Upper lobe of right lung (tissue), 1 donor: ENCODE measurements at regions not wholly inside any gene's neighbourhood (a gene's known extent, or its start where the extent isn't known, plus 50 kb on each side); places are given as distances from the start of the nearest gene placed in this dataset.

Experiments used
- ATAC-seq: fragments of 200-7000 bp; cut with Tn5 transposase; one replicate; pipeline ENCODE4 v1.9.1; 2020; ENCODE audit warnings: mild to moderate bottlenecking, moderate library complexity
- DNase-seq: peaks from one replicate; pipeline ENCODE4 v3.0.0-alpha.2; 2020
- H3K27ac ChIP-seq: fragments of 200-600 bp; one replicate; pipeline ENCODE4 v1.8.0; 2022
- H3K27me3 ChIP-seq: fragments of 200-600 bp; one replicate; pipeline ENCODE4 v1.8.0; 2022; ENCODE audit warnings: mild to moderate bottlenecking
- H3K36me3 ChIP-seq: fragments of 200-600 bp; one replicate; pipeline ENCODE4 v1.8.0; 2022
- H3K4me1 ChIP-seq: fragments of 200-600 bp; one replicate; pipeline ENCODE4 v1.8.0; 2022
- H3K4me3 ChIP-seq: fragments of 200-600 bp; one replicate; pipeline ENCODE4 v1.8.0; 2022; ENCODE audit warnings: mild to moderate bottlenecking
- H3K9me3 ChIP-seq: fragments of 200-600 bp; one replicate; pipeline ENCODE4 v1.8.0; 2022
- CTCF ChIP-seq: fragments of 200-600 bp; IDR thresholded peaks from one replicate; pipeline ENCODE4 v1.8.0; 2022; ENCODE audit warnings: antibody characterized with exemption
- intact Hi-C: fragments of 100-400 bp; cut with DNase I; formaldehyde crosslinking; loops from one replicate; pipeline ENCODE4 v1.11.0; 2022
- donor health status: DM: no; HTN: yes; CAD: no; lungs with severe emphysema.

GRCh38 chr12:85683051-85683450 lies 153.2 kb downstream of the RASSF9 start:
- DNase-seq, result no peak
- TF ChIP-seq CTCF, result no peak
- Histone ChIP-seq H3K36me3 (no peaks in the 10 kb centered on the region), H3K4me1 (no peaks in the 10 kb centered on the region), H3K9me3 (no peaks in the 10 kb centered on the region), H3K27me3 (no peaks in the 10 kb centered on the region), H3K4me3 (no peak overlapping the region), H3K27ac (no peak overlapping the region)
- intact Hi-C loops, result no loop called here
- no peak for ATAC-seq

GRCh38 chr12:85688837-85689236 lies 147.4 kb downstream of the RASSF9 start:
- no peak for TF ChIP-seq CTCF
- Histone ChIP-seq H3K4me3 (no peak overlapping the region), H3K27me3 (no peaks in the 10 kb centered on the region), H3K36me3 (no peaks in the 10 kb centered on the region), H3K27ac (no peak overlapping the region), H3K9me3 (no peaks in the 10 kb centered on the region), H3K4me1 (no peaks in the 10 kb centered on the region)
- intact Hi-C loops, result no loop called here
- DNase-seq (no peak), ATAC-seq (peak; percentile 60)

- no peak overlapping the region for H3K27ac ChIP-seq
- H3K9me3 ChIP-seq, result no peaks in the 10 kb centered on the region
- H3K27me3 ChIP-seq, result no peaks in the 10 kb centered on the region
- H3K36me3 ChIP-seq, result no peaks in the 10 kb centered on the region
- no peaks in the 10 kb centered on the region for H3K4me1 ChIP-seq
- H3K4me3 ChIP-seq, result no peak overlapping the region
- TF ChIP-seq CTCF, result no peak
- intact Hi-C loops, result no loop called here
- ATAC-seq (no peak), DNase-seq (no peak)
Measured at GRCh38 chr12:85690146-85690545, 146.1 kb downstream of the RASSF9 start.

GRCh38 chr12:85693093-85693665 lies 143.0 kb downstream of the RASSF9 start:
- H3K36me3 ChIP-seq, result no peaks in the 10 kb centered on the region
- ATAC-seq, result no peak
- DNase-seq, result no peak
- intact Hi-C loops, result no loop called here
- H3K27me3 ChIP-seq, result no peaks in the 10 kb centered on the region
- TF ChIP-seq CTCF, result no peak
- H3K9me3 ChIP-seq, result no peaks in the 10 kb centered on the region
- H3K27ac ChIP-seq, result no peak overlapping the region
- H3K4me3 ChIP-seq, result no peak overlapping the region
- no peaks in the 10 kb centered on the region for H3K4me1 ChIP-seq

GRCh38 chr12:85695097-85695715 lies 141.0 kb downstream of the RASSF9 start:
- Histone ChIP-seq H3K27me3 (no peaks in the 10 kb centered on the region), H3K4me1 (no peaks in the 10 kb centered on the region), H3K27ac (no peak overlapping the region), H3K9me3 (no peaks in the 10 kb centered on the region), H3K36me3 (no peaks in the 10 kb centered on the region), H3K4me3 (no peak overlapping the region)
- DNase-seq, result no peak
- TF ChIP-seq CTCF, result no peak
- intact Hi-C loops, result no loop called here
- no peak for ATAC-seq

GRCh38 chr12:85697003-85697402 lies 139.2 kb downstream of the RASSF9 start:
- TF ChIP-seq CTCF, result no peak
- Histone ChIP-seq H3K36me3 (no peaks in the 10 kb centered on the region), H3K27me3 (no peaks in the 10 kb centered on the region), H3K4me3 (no peak overlapping the region), H3K9me3 (no peaks in the 10 kb centered on the region), H3K27ac (no peak overlapping the region), H3K4me1 (no peaks in the 10 kb centered on the region)
- ATAC-seq (no peak), DNase-seq (no peak)
- intact Hi-C loops, result no loop called here
